ENCODE measurements at regions not wholly inside any gene's neighbourhood (a gene's known extent, or its start where the extent isn't known, plus 50 kb on each side); places are given as distances from the start of the nearest gene placed in this dataset.

GRCh38 chr2:196248467-196249094 is 77.2 kb upstream of the STK17B start:
- no peak for DNase-seq

- DNase-seq = no peak
These were observed 77.8 kb upstream of the STK17B start for GRCh38 chr2:196249171-196249570.

- DNase-seq = no peak
These were observed 78.5 kb upstream of the STK17B start for GRCh38 chr2:196249860-196250259.

GRCh38 chr2:196251132-196251531 is 79.8 kb upstream of the STK17B start:
- no peak for DNase-seq

- no peak for DNase-seq
These were observed 81.2 kb upstream of the STK17B start for GRCh38 chr2:196252408-196253115.

- DNase-seq = no peak
These were observed 81.7 kb upstream of the STK17B start for GRCh38 chr2:196253116-196253480.

GRCh38 chr2:196256585-196256984 is 85.2 kb upstream of the STK17B start:
- DNase-seq = no peak

GRCh38 chr2:196257086-196257485 is 85.7 kb upstream of the STK17B start:
- no peak for DNase-seq

GRCh38 chr2:196258407-196258806 is 87.0 kb upstream of the STK17B start:
- DNase-seq = no peak

- no peak for DNase-seq
These were observed 88.4 kb upstream of the STK17B start for GRCh38 chr2:196259507-196260481.

- no peak for DNase-seq
These were observed 89.2 kb upstream of the STK17B start for GRCh38 chr2:196260546-196260945.

GRCh38 chr2:196262606-196263005 is 91.2 kb upstream of the STK17B start:
- no peak for DNase-seq

- DNase-seq = peak in 4 of 56 donors; percentile 8 to 37 (median 18)
These were observed 91.9 kb upstream of the STK17B start for GRCh38 chr2:196263181-196263747.

- DNase-seq = no peak
These were observed 95.0 kb upstream of the STK17B start for GRCh38 chr2:196266351-196266750.

GRCh38 chr2:196266855-196267254 is 95.5 kb upstream of the STK17B start:
- no peak for DNase-seq

GRCh38 chr2:196268025-196268424 is 96.6 kb upstream of the STK17B start:
- no peak for DNase-seq

GRCh38 chr2:196268538-196269338 is 97.4 kb upstream of the STK17B start:
- no peak for DNase-seq

GRCh38 chr2:196271795-196272194 is 100.4 kb upstream of the STK17B start:
- no peak for DNase-seq

GRCh38 chr2:196274387-196274809 is 103.0 kb upstream of the STK17B start:
- peak in 9 of 56 donors; percentile 1 to 21 (median 10) for DNase-seq

GRCh38 chr2:196275646-196276352 is 104.4 kb upstream of the STK17B start:
- no peak for DNase-seq
